Psoas muscle (tissue), 7 donors: ENCODE measurements at regions not wholly inside any gene's neighbourhood (a gene's known extent, or its start where the extent isn't known, plus 50 kb on each side); places are given as distances from the start of the nearest gene placed in this dataset.

Experiments used
- ATAC-seq, 4 donors: fragments of 200-7000 bp; cut with Tn5 transposase; one replicate each; pipeline ENCODE4 v1.9.1; 2020; ENCODE audit warnings: moderate library complexity in 3 of 4, mild to moderate bottlenecking in 2 of 4
- DNase-seq, 2 donors: peaks; one replicate each; pipeline ENCODE4 v3.0.0-alpha.2; 2020
- H3K27ac ChIP-seq: fragments of 200-600 bp; one replicate; pipeline ENCODE4 v1.8.0; 2022
- H3K27me3 ChIP-seq, 3 donors: fragments of 200-600 bp in 1 of 3; one replicate each; pipeline versions ENCODE4 v1.6.1 to v1.8.0; 2013 to 2022; ENCODE audit warnings: low read length in 2 of 3, mild to moderate bottlenecking in 2 of 3, moderate library complexity in 1 of 3; ENCODE audit not compliant: insufficient read depth in 3 of 3
- H3K36me3 ChIP-seq, 2 donors: fragments of 200-600 bp in 1 of 2; one replicate each; pipeline versions ENCODE4 v1.6.1 to v1.8.0; 2013 to 2022; ENCODE audit warnings: low read depth in 1 of 2, mild to moderate bottlenecking in 1 of 2, moderate library complexity in 1 of 2; ENCODE audit not compliant: insufficient read depth in 1 of 2
- H3K4me1 ChIP-seq: fragments of 200-600 bp; one replicate; pipeline ENCODE4 v1.8.0; 2022
- H3K4me3 ChIP-seq: fragments of 200-600 bp; one replicate; pipeline ENCODE4 v1.8.0; 2022; ENCODE audit warnings: mild to moderate bottlenecking
- H3K9me3 ChIP-seq: fragments of 200-600 bp; one replicate; pipeline ENCODE4 v1.8.0; 2022
- CTCF ChIP-seq: fragments of 200-600 bp; IDR thresholded peaks from one replicate; pipeline ENCODE4 v1.8.0; 2022; ENCODE audit warnings: antibody characterized with exemption
- WGBS, 3 donors: extraction: QIAGEN DNeasy Blood & Tissue Kit; methylation state at CpG; one replicate each; pipeline versions ENCODE4 v1.1.6 to v1.1.7; 2013; 5-methylcytosine and 5-hydroxymethylcytosine counted together
- intact Hi-C, 2 donors: fragments of 100-400 bp; cut with DNase I; formaldehyde crosslinking; loops; one replicate each; pipeline versions ENCODE4 v1.11.0 to v1.14.2; 2022
- donor health status: healthy with polysubstance abuse.
- donor health status: DM: no; HTN: no; CAD: no; lungs with moderate emphysema.
- donor health status: Bipolar disorder and iron deficiency.
- donor health status: healthy.
- donor health status: DM: yes; HTN: yes; CAD: no.
- donor health status: DM: no; HTN: no; CAD: no.
- donor health status: DM: yes; HTN: yes; CAD: no.

GRCh38 chr3:21235491-21235890 lies 515.5 kb downstream of the ZNF385D start:
- H3K27me3 ChIP-seq: no peaks in the 10 kb centered on the region
- H3K9me3 ChIP-seq: no peaks in the 10 kb centered on the region
- ATAC-seq: no peak
- H3K4me1 ChIP-seq: no peaks in the 10 kb centered on the region
- H3K27ac ChIP-seq: no peak overlapping the region
- DNase-seq: no peak
- no peak overlapping the region for H3K4me3 ChIP-seq
- H3K36me3 ChIP-seq: no peaks in the 10 kb centered on the region
- 71 to 100% (median 98%) methylated on average over 4 of the region's 4 CpGs for WGBS, 3 donors
- no peak for TF ChIP-seq CTCF
- intact Hi-C loops: no loop called here

GRCh38 chr3:21234933-21235332 lies 516.1 kb downstream of the ZNF385D start:
- intact Hi-C loops: no loop called here
- 92 to 100% (median 95%) methylated on average over 1 of the region's 1 CpG for WGBS, 3 donors
- Histone ChIP-seq H3K9me3 (no peaks in the 10 kb centered on the region), H3K27me3 (no peaks in the 10 kb centered on the region), H3K36me3 (no peaks in the 10 kb centered on the region), H3K27ac (no peak overlapping the region), H3K4me3 (no peak overlapping the region), H3K4me1 (no peaks in the 10 kb centered on the region)
- no peak for TF ChIP-seq CTCF
- ATAC-seq (no peak), DNase-seq (no peak)

- TF ChIP-seq CTCF: no peak
- no peak for ATAC-seq
- Histone ChIP-seq H3K36me3 (no peaks in the 10 kb centered on the region), H3K4me3 (no peak overlapping the region), H3K27ac (no peak overlapping the region), H3K27me3 (no peaks in the 10 kb centered on the region), H3K9me3 (no peaks in the 10 kb centered on the region), H3K4me1 (no peaks in the 10 kb centered on the region)
- DNase-seq: no peak
- WGBS, 3 donors: 74 to 81% (median 75%) methylated on average over 4 of the region's 4 CpGs
- intact Hi-C loops: no loop called here
These were observed 521.4 kb downstream of the ZNF385D start for GRCh38 chr3:21229426-21230135.

GRCh38 chr3:21226086-21226485 lies 524.9 kb downstream of the ZNF385D start:
- H3K9me3 ChIP-seq: no peaks in the 10 kb centered on the region
- H3K27me3 ChIP-seq: no peaks in the 10 kb centered on the region
- no peaks in the 10 kb centered on the region for H3K36me3 ChIP-seq
- H3K4me1 ChIP-seq: no peaks in the 10 kb centered on the region
- intact Hi-C loops: no loop called here
- no peak overlapping the region for H3K4me3 ChIP-seq
- no peak for TF ChIP-seq CTCF
- WGBS, 3 donors: 66 to 72% (median 67%) methylated on average over 13 of the region's 13 CpGs
- no peak overlapping the region for H3K27ac ChIP-seq
- DNase-seq: no peak
- no peak for ATAC-seq

GRCh38 chr3:21220944-21221343 lies 530.1 kb downstream of the ZNF385D start:
- H3K27me3 ChIP-seq: no peaks in the 10 kb centered on the region
- intact Hi-C loops: no loop called here
- H3K4me1 ChIP-seq: no peaks in the 10 kb centered on the region
- no peak overlapping the region for H3K4me3 ChIP-seq
- no peak for TF ChIP-seq CTCF
- DNase-seq (no peak), ATAC-seq (no peak)
- WGBS, 3 donors: 90 to 98% (median 94%) methylated on average over 1 of the region's 1 CpG
- no peaks in the 10 kb centered on the region for H3K36me3 ChIP-seq
- no peak overlapping the region for H3K27ac ChIP-seq
- peaks cover 4% of the 10 kb centered on the region for H3K9me3 ChIP-seq
